ENCODE measurements at regions not wholly inside any gene's neighbourhood (a gene's known extent, or its start where the extent isn't known, plus 50 kb on each side); places are given as distances from the start of the nearest gene placed in this dataset.

DNA sequence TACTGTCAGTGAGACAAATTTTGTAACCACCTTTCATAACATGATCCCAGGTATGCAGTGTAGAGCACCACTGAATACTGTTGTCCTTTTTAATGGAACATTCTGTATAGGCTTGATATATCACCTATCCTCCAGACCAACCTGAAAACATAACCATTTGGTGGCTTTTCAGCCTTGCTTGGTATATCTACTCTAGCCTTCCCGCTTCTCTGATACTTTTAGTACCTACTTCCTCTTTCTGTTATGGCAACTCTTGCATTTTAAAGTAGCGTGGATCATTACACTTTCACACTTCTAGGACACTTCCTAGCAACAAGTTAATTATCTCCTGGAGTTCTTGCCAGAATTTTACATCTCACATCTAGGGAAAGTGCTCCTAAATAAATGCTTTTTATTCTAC is 226.6 kb upstream of the ROBO1 start:
- TF ChIP-seq, protein P1, sequence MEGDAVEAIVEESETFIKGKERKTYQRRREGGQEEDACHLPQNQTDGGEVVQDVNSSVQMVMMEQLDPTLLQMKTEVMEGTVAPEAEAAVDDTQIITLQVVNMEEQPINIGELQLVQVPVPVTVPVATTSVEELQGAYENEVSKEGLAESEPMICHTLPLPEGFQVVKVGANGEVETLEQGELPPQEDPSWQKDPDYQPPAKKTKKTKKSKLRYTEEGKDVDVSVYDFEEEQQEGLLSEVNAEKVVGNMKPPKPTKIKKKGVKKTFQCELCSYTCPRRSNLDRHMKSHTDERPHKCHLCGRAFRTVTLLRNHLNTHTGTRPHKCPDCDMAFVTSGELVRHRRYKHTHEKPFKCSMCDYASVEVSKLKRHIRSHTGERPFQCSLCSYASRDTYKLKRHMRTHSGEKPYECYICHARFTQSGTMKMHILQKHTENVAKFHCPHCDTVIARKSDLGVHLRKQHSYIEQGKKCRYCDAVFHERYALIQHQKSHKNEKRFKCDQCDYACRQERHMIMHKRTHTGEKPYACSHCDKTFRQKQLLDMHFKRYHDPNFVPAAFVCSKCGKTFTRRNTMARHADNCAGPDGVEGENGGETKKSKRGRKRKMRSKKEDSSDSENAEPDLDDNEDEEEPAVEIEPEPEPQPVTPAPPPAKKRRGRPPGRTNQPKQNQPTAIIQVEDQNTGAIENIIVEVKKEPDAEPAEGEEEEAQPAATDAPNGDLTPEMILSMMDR (IDR thresholded peaks at IDR 0.05; ENCODE audit: extremely low read depth, missing control alignments), result no peak
- no peak for DNase-seq (ENCODE audit: low spot score)

DNA sequence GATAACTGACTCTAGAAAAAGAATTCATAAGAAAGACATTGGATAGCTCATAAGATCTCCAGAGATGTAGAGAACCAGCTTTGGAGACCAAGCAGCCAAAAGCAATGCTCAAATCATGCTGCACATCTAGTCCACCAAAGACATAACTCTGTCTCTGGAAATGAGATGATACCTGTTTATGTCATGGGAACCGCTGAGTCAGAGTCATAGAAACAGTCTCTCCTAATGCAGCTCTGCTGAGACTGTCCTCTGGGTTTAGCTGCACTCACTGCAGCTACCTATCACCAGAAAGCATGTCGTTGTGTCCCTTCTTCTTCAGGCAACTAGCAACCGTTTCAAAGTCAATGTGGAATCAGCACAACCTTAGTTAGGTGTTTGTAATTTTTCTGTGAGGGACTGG is 218.5 kb upstream of the ROBO1 start:
- no peak for DNase-seq (ENCODE audit: low spot score)
- TF ChIP-seq, protein P1 (IDR thresholded peaks at IDR 0.05; ENCODE audit: extremely low read depth, missing control alignments), result no peak

DNA sequence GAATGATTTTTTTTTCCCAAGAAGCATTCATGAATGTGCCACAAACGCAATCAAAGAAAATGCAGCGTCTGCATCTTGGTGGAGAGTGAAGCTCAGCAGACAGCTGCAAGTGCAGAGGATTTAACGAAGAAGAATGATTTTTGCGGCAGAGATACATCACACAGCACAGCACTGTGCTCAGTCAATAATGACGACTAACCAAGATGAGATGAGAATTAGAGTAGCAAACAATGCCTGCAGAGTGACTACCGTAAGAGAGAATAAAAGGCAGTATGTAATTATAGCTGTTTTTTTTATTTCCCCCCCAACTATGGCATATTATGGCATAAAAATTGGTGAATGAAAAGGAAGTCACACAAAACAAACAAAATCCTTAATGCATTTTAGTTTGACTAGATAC is 218.0 kb upstream of the ROBO1 start:
- TF ChIP-seq, protein P1 (IDR thresholded peaks at IDR 0.05; ENCODE audit: extremely low read depth, missing control alignments), result no peak
- DNase-seq (ENCODE audit: low spot score), result no peak

DNA sequence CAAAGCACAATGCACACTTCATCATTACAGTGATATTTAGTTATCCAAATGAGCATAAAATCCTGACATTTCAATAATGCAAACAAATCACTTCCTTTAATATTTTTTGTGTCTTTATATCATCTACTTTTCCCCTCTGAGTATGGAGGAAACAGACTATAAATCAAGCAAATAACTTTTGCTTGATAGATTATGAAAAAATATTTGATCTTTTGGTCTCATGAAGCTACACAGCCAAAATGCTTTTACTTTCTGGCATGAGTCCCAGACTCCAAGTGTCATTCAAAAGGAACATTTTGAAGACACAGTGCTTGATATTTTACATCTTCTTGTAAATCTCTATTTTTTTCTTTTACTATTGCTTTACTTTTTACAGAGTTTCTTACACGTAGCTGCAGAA is 215.3 kb upstream of the ROBO1 start:
- TF ChIP-seq, protein P1 (IDR thresholded peaks at IDR 0.05; ENCODE audit: extremely low read depth, missing control alignments), result no peak
- DNase-seq (ENCODE audit: low spot score), result no peak

DNA sequence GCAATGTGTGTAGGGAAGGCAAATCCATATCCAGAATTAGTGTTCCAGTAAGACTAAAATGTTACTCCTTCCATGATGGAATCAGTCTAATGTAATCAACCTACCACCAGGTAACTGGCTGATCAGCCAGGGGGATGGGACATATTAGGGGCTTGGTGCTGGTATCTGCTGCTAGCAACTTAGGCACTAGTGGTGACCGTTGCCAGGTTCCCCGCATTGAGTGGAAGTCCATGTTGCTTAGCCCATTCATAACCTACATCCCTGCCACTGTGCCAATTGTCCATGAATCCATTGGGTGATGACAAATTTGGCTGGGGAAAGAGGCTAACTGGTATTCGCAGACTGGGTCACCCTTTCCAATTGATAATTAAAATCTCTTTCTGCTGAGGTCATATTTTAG is 212.2 kb upstream of the ROBO1 start:
- TF ChIP-seq, protein P1 (IDR thresholded peaks at IDR 0.05; ENCODE audit: extremely low read depth, missing control alignments), result no peak

DNA sequence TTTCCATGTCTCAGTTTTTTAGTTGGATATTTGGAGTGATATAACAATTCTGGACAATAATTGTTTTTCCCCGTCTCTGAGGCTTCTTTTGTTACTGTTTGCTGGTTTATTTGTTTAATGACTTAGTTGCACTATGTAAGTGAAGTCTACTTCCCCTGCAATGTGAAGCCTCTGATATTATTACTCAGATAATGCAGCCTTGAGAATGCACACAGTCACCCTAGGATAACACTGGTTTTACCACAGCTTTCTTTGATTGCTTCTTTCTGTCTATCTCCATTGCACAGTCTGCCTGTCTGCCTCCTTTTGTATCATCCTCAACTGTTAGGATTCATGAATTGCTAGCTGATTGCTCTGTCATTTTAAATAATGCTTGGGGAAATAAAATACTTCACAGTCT is 208.7 kb upstream of the ROBO1 start:
- no peak for DNase-seq (ENCODE audit: low spot score)

More for the DNA sequence above, 212.2 kb upstream of the ROBO1 start:
- no peak for DNase-seq (ENCODE audit: low spot score)

DNA sequence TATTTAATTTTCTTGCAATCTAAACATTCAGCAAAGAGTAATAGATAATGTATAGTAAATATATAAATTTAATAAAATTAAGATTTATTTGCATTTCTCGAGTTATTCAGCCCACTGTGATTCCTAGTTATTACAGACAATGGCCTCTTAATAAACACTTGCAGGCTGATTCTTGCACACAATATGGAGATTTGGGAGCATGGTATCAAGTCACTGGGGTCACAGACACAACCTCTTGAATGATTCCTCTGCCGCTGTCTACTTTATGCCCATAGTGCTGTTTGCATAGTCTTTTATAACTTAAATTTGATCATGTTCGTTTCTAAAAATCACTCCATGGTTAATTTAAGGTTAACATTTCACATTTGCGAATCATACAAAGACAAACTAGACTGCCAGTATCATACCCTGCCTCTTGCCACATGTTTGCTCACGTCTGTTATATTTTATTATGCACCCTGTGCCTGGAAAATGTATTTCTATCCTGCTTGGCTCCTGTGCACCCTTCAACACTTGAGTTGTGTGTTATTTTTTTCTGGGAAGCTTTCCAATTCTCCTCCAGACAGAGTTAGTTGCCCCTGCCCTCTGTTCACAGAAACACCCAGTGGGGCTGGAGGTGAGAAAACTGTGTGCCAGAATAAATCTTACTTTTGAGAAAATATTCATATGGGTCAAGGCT is 206.3 kb upstream of the ROBO1 start:
- DNase-seq (ENCODE audit: low spot score), result no peak
- TF ChIP-seq, protein P1 (IDR thresholded peaks at IDR 0.05; ENCODE audit: extremely low read depth, missing control alignments), result no peak

More for the DNA sequence above, 208.7 kb upstream of the ROBO1 start:
- TF ChIP-seq, protein P1 (IDR thresholded peaks at IDR 0.05; ENCODE audit: extremely low read depth, missing control alignments), result no peak

Data from GM20000 (cell line).